ENCODE measurements at regions not wholly inside any gene's neighbourhood (a gene's known extent, or its start where the extent isn't known, plus 50 kb on each side); places are given as distances from the start of the nearest gene placed in this dataset.
"Not testable (repeated sequence)": the region's sequence is repeated elsewhere in the genome, so short reads cannot be mapped to it uniquely, and the experiment has no call there.

- no peak for DNase-seq (ENCODE audit: low read depth)
Observed at GRCh38 chr2:192536922-192537624, 342.3 kb upstream of the TMEFF2 start.

- DNase-seq (ENCODE audit: low read depth): no peak
Observed at GRCh38 chr2:192535956-192536921, 341.5 kb upstream of the TMEFF2 start.

- no peak for DNase-seq (ENCODE audit: low read depth)
Observed at GRCh38 chr2:192534072-192534471, 339.3 kb upstream of the TMEFF2 start.

- DNase-seq (ENCODE audit: low read depth): not testable (repeated sequence)
Observed at GRCh38 chr2:192524642-192525251, 330.0 kb upstream of the TMEFF2 start.

- DNase-seq (ENCODE audit: low read depth): not testable (repeated sequence)
Observed at GRCh38 chr2:192524214-192524613, 329.5 kb upstream of the TMEFF2 start.

- DNase-seq (ENCODE audit: low read depth): no peak
Observed at GRCh38 chr2:192515937-192516336, 321.2 kb upstream of the TMEFF2 start.

- DNase-seq (ENCODE audit: low read depth): no peak
Observed at GRCh38 chr2:192513575-192513974, 318.8 kb upstream of the TMEFF2 start.

GRCh38 chr2:192507836-192508450, 313.2 kb upstream of the TMEFF2 start:
- not testable (repeated sequence) for DNase-seq (ENCODE audit: low read depth)

GRCh38 chr2:192500550-192501200, 305.9 kb upstream of the TMEFF2 start:
- peak; percentile 1 for DNase-seq (ENCODE audit: low read depth)

- no peak for DNase-seq (ENCODE audit: low read depth)
Observed at GRCh38 chr2:192499476-192499875, 304.7 kb upstream of the TMEFF2 start.

GRCh38 chr2:192498747-192499146, 304.0 kb upstream of the TMEFF2 start:
- DNase-seq (ENCODE audit: low read depth): no peak

- not testable (repeated sequence) for DNase-seq (ENCODE audit: low read depth)
Observed at GRCh38 chr2:192488158-192488557, 293.4 kb upstream of the TMEFF2 start.

- DNase-seq (ENCODE audit: low read depth): no peak
Observed at GRCh38 chr2:192487636-192488035, 292.9 kb upstream of the TMEFF2 start.

- no peak for DNase-seq (ENCODE audit: low read depth)
Observed at GRCh38 chr2:192484903-192485302, 290.2 kb upstream of the TMEFF2 start.

GRCh38 chr2:192480984-192481383, 286.3 kb upstream of the TMEFF2 start:
- DNase-seq (ENCODE audit: low read depth): no peak

- no peak for DNase-seq (ENCODE audit: low read depth)
Observed at GRCh38 chr2:192473331-192473730, 278.6 kb upstream of the TMEFF2 start.

GRCh38 chr2:192471982-192472381, 277.2 kb upstream of the TMEFF2 start:
- no peak for DNase-seq (ENCODE audit: low read depth)

- no peak for DNase-seq (ENCODE audit: low read depth)
Observed at GRCh38 chr2:192469612-192470011, 274.9 kb upstream of the TMEFF2 start.

- DNase-seq (ENCODE audit: low read depth): no peak
Observed at GRCh38 chr2:192467953-192468660, 273.4 kb upstream of the TMEFF2 start.

- no peak for DNase-seq (ENCODE audit: low read depth)
Observed at GRCh38 chr2:192465141-192465540, 270.4 kb upstream of the TMEFF2 start.

- no peak for DNase-seq (ENCODE audit: low read depth)
Observed at GRCh38 chr2:192459422-192459821, 264.7 kb upstream of the TMEFF2 start.
